H9 (cell line): ENCODE measurements at regions not wholly inside any gene's neighbourhood (a gene's known extent, or its start where the extent isn't known, plus 50 kb on each side); places are given as distances from the start of the nearest gene placed in this dataset.

Experiments
- DNase-seq: peaks from one replicate; pipeline ENCODE4 v3.0.0-alpha.2; 2017
- H2AFZ ChIP-seq: one replicate; pipeline ENCODE4 v1.6.1; 2013; ENCODE audit warnings: mild to moderate bottlenecking, low read length, control low read depth, moderate library complexity
- H2AK5ac ChIP-seq: 2 replicates; pipeline ENCODE4 v1.6.1; 2013; ENCODE audit warnings: low read length, control low read depth, mixed read lengths; ENCODE audit not compliant: insufficient read length
- H2BK120ac ChIP-seq: one replicate; pipeline ENCODE4 v1.6.1; 2013; ENCODE audit warnings: low read depth, mild to moderate bottlenecking, low read length, control low read depth, inconsistent platforms; ENCODE audit not compliant: poor library complexity, severe bottlenecking
- H2BK12ac ChIP-seq: 2 replicates; pipeline ENCODE4 v1.6.1; 2013; ENCODE audit warnings: low read length, control low read depth, mixed read lengths, low read depth; ENCODE audit not compliant: insufficient read length
- H2BK15ac ChIP-seq: 2 replicates; pipeline ENCODE4 v1.6.1; 2013; ENCODE audit warnings: low read depth, low read length, control low read depth
- H2BK20ac ChIP-seq: one replicate; pipeline ENCODE4 v1.6.1; 2013; ENCODE audit warnings: low read depth, mild to moderate bottlenecking, low read length, control low read depth, inconsistent platforms; ENCODE audit not compliant: poor library complexity, severe bottlenecking
- H2BK5ac ChIP-seq: 2 replicates; pipeline ENCODE4 v1.6.1; 2013; ENCODE audit warnings: low read length, control low read depth, mixed read lengths; ENCODE audit not compliant: insufficient read length
- H3K14ac ChIP-seq: 2 replicates; pipeline ENCODE4 v1.6.1; 2013; ENCODE audit warnings: low read length, control low read depth; ENCODE audit not compliant: insufficient read depth
- H3K18ac ChIP-seq: 2 replicates; pipeline ENCODE4 v1.6.1; 2013; ENCODE audit warnings: low read depth, mild to moderate bottlenecking, mixed read lengths, low read length, control low read depth; ENCODE audit not compliant: insufficient read length
- H3K23ac ChIP-seq: 2 replicates; pipeline ENCODE4 v1.6.1; 2013; ENCODE audit warnings: low read length, control low read depth, mixed read lengths, low read depth; ENCODE audit not compliant: insufficient read length
- H3K23me2 ChIP-seq: 2 replicates; pipeline ENCODE4 v1.6.1; 2013; ENCODE audit warnings: low read depth, mild to moderate bottlenecking, mixed read lengths, low read length, control low read depth; ENCODE audit not compliant: insufficient read length, poor library complexity, severe bottlenecking
- H3K27ac ChIP-seq: 2 replicates; pipeline ENCODE4 v1.5.1; 2013; ENCODE audit warnings: low read length, control low read depth, mixed read lengths, low read depth; ENCODE audit not compliant: insufficient read length
- H3K27me3 ChIP-seq: 2 replicates; pipeline ENCODE4 v1.6.1; 2013; ENCODE audit warnings: low read length, control low read depth, inconsistent platforms; ENCODE audit not compliant: insufficient read depth
- H3K4ac ChIP-seq: 2 replicates; pipeline ENCODE4 v1.6.1; 2013; ENCODE audit warnings: low read depth, mild to moderate bottlenecking, control low read depth, inconsistent platforms, low read length, moderate library complexity
- H3K4me1 ChIP-seq: 2 replicates; pipeline ENCODE4 v1.6.1; 2013; ENCODE audit warnings: low read length, control low read depth, inconsistent platforms; ENCODE audit not compliant: insufficient read depth
- H3K4me2 ChIP-seq: 2 replicates; pipeline ENCODE4 v1.6.1; 2013; ENCODE audit warnings: low read length, control low read depth, mixed read lengths; ENCODE audit not compliant: insufficient read length, insufficient read depth
- H3K56ac ChIP-seq: 2 replicates; pipeline ENCODE4 v1.6.1; 2013; ENCODE audit warnings: low read depth, mild to moderate bottlenecking, mixed read lengths, low read length, control low read depth; ENCODE audit not compliant: insufficient read length
- H3K79me1 ChIP-seq: 2 replicates; pipeline ENCODE4 v1.6.1; 2013; ENCODE audit warnings: low read depth, mild to moderate bottlenecking, moderate library complexity, low read length, control low read depth, inconsistent platforms; ENCODE audit not compliant: insufficient read depth, poor library complexity, severe bottlenecking
- H3K79me2 ChIP-seq: 2 replicates; pipeline ENCODE4 v1.6.1; 2013; ENCODE audit warnings: low read length, control low read depth, inconsistent platforms; ENCODE audit not compliant: insufficient read depth
- H3K9ac ChIP-seq: 2 replicates; pipeline ENCODE4 v1.6.1; 2013; ENCODE audit warnings: low read length, control low read depth, mixed read lengths; ENCODE audit not compliant: insufficient read length; ENCODE audit errors: extremely low read depth
- H3K9me3 ChIP-seq: one replicate; pipeline ENCODE4 v1.6.1; 2013; ENCODE audit warnings: low read depth, low read length, inconsistent platforms; ENCODE audit not compliant: control insufficient read depth
- H3T11ph ChIP-seq: one replicate; pipeline ENCODE4 v1.6.1; 2013; ENCODE audit warnings: mild to moderate bottlenecking, low read length, control low read depth, inconsistent platforms
- H4K20me1 ChIP-seq: one replicate; pipeline ENCODE4 v1.6.1; 2013; ENCODE audit not compliant: control insufficient read depth, insufficient read length, insufficient read depth
- H4K5ac ChIP-seq: 2 replicates; pipeline ENCODE4 v1.6.1; 2013; ENCODE audit warnings: low read depth, mild to moderate bottlenecking, mixed read lengths, low read length, control low read depth; ENCODE audit not compliant: insufficient read length
- H4K8ac ChIP-seq: replicated peaks from 2 replicates; pipeline ENCODE4 v1.6.1; 2013; ENCODE audit warnings: low read length, control low read depth, mixed read lengths, low read depth; ENCODE audit not compliant: insufficient read length
- H4K91ac ChIP-seq: 2 replicates; pipeline ENCODE4 v1.6.1; 2013; ENCODE audit warnings: low read depth, mild to moderate bottlenecking, moderate library complexity, mixed read lengths, low read length, control low read depth; ENCODE audit not compliant: insufficient read length
- H3K27ac Mint-ChIP-seq, 3 experiments: 2 replicates in 2 of 3; 3 replicates in 1 of 3; pipeline ENCODE4 v1.8.0; 2020 to 2021; ENCODE audit warnings: mixed read lengths in 3 of 3, mild to moderate bottlenecking in 1 of 3, moderate library complexity in 1 of 3
- H3K27me3 Mint-ChIP-seq: 2 replicates; pipeline ENCODE4 v1.8.0; 2021; ENCODE audit warnings: low read depth, mild to moderate bottlenecking, moderate library complexity, mixed read lengths
- H3K36me3 Mint-ChIP-seq, 3 experiments: 2 replicates in 2 of 3; 3 replicates in 1 of 3; pipeline ENCODE4 v1.8.0; 2020 to 2021; ENCODE audit warnings: low read depth in 3 of 3, mixed read lengths in 3 of 3; ENCODE audit not compliant: insufficient read depth in 1 of 3
- H3K4me1 Mint-ChIP-seq, 2 experiments: 2 replicates each; pipeline ENCODE4 v1.8.0; 2020; ENCODE audit warnings: mixed read lengths in 2 of 2
- H3K4me3 Mint-ChIP-seq, 2 experiments: 2 replicates in 1 of 2; 3 replicates in 1 of 2; pipeline ENCODE4 v1.8.0; 2020 to 2021; ENCODE audit warnings: mild to moderate bottlenecking in 2 of 2, mixed read lengths in 2 of 2, moderate library complexity in 1 of 2
- H3K9me3 Mint-ChIP-seq, 2 experiments: 2 replicates in 1 of 2; 3 replicates in 1 of 2; pipeline ENCODE4 v1.8.0; 2020; ENCODE audit warnings: mild to moderate bottlenecking in 2 of 2, mixed read lengths in 2 of 2, moderate library complexity in 1 of 2
- WGBS: extraction: QIAGEN DNeasy Blood & Tissue Kit; methylation state at CpG from one replicate; pipeline ENCODE4 v1.1.7; 2013; ENCODE audit warnings: missing lambda C conversion rate, low lambda C conversion rate, mixed read lengths; ENCODE audit not compliant: insufficient read length; ENCODE audit errors: extremely low coverage; 5-methylcytosine and 5-hydroxymethylcytosine counted together
- TF ChIP-seq, protein P1 (sequence below): fragments of 200-600 bp; sonication (generic); conservative IDR thresholded peaks from 3 replicates; pipeline ENCODE4 v1.8.0; 2021; ENCODE audit warnings: antibody characterized with exemption, mild to moderate bottlenecking

DNA sequence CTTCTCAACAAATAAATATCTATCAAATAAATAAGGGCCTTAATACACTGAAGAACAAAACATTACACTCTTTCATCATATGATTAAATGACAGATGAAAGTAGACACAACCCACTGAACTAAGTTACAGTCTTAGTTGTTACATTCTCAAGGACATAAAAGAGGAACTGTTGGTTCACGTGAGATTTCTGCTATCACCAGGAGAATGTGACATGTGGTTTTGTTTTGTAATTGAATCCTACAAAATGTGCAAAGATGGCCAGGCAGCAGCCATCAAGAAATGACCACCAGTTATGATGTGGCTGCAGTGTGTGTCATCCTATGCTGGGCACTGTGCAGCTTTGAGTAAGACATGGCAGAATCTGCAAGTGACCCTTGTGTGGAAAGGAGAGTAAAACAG, 310.6 kb upstream of the PIK3C3 start:
- Mint-ChIP-seq H3K4me1 (no peaks in the 10 kb centered on the region), H3K4me3 (no peak overlapping the region), H3K27me3 (no peaks in the 10 kb centered on the region), H3K9me3 (peaks cover 0 to 3% of the 10 kb centered on the region in 2 experiments; a peak in 2 of 5 replicates), H3K36me3 (no peaks in the 10 kb centered on the region; a peak in 1 of 7 replicates), H3K27ac (no peak overlapping the region)
- Histone ChIP-seq H3K9me3 (no peaks in the 10 kb centered on the region), H2BK15ac (no peak overlapping the region), H3K79me1 (no peaks in the 10 kb centered on the region), H4K20me1 (no peaks in the 10 kb centered on the region), H3T11ph (no peak overlapping the region), H3K27me3 (no peaks in the 10 kb centered on the region), H3K18ac (no peak overlapping the region), H4K5ac (no peak overlapping the region), H4K91ac (no peak overlapping the region), H3K79me2 (no peaks in the 10 kb centered on the region), H2BK120ac (no peak overlapping the region), H3K23me2 (no peaks in the 10 kb centered on the region), H2BK5ac (no peak overlapping the region), H3K4me2 (no peak overlapping the region), H3K56ac (no peak overlapping the region), H3K9ac (no peak overlapping the region), H4K8ac (no peak overlapping the region), H2AFZ (no peak overlapping the region), H2BK20ac (no peak overlapping the region), H2BK12ac (no peak overlapping the region), H3K23ac (no peak overlapping the region), H3K14ac (no peak overlapping the region), H3K4ac (no peak overlapping the region), H3K4me1 (no peaks in the 10 kb centered on the region), H2AK5ac (no peak overlapping the region), H3K27ac (no peak overlapping the region)
- TF ChIP-seq, protein P1, sequence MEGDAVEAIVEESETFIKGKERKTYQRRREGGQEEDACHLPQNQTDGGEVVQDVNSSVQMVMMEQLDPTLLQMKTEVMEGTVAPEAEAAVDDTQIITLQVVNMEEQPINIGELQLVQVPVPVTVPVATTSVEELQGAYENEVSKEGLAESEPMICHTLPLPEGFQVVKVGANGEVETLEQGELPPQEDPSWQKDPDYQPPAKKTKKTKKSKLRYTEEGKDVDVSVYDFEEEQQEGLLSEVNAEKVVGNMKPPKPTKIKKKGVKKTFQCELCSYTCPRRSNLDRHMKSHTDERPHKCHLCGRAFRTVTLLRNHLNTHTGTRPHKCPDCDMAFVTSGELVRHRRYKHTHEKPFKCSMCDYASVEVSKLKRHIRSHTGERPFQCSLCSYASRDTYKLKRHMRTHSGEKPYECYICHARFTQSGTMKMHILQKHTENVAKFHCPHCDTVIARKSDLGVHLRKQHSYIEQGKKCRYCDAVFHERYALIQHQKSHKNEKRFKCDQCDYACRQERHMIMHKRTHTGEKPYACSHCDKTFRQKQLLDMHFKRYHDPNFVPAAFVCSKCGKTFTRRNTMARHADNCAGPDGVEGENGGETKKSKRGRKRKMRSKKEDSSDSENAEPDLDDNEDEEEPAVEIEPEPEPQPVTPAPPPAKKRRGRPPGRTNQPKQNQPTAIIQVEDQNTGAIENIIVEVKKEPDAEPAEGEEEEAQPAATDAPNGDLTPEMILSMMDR, result no peak
- no CpG with 5 or more reads among the region's 1 CpG for WGBS
- no peak for DNase-seq
